HG02970 (cell line): ENCODE measurements at regions not wholly inside any gene's neighbourhood (a gene's known extent, or its start where the extent isn't known, plus 50 kb on each side); places are given as distances from the start of the nearest gene placed in this dataset.

Experiments
- ATAC-seq: cut with Tn5 transposase; IDR thresholded peaks from one replicate; pipeline ENCODE4 v1.9.1; 2021; ENCODE audit warnings: mild to moderate bottlenecking, moderate library complexity, moderate number of reproducible peaks; ENCODE audit not compliant: unreplicated experiment, low FRiP score

- peak; percentile 100 for ATAC-seq
Observed at GRCh38 chr4:160142579-160142978, 1039.7 kb downstream of the RAPGEF2 start.

GRCh38 chr4:160143574-160143973 is 1040.7 kb downstream of the RAPGEF2 start:
- no peak for ATAC-seq

GRCh38 chr4:160159457-160159856 is 1056.6 kb downstream of the RAPGEF2 start:
- ATAC-seq: no peak

DNA sequence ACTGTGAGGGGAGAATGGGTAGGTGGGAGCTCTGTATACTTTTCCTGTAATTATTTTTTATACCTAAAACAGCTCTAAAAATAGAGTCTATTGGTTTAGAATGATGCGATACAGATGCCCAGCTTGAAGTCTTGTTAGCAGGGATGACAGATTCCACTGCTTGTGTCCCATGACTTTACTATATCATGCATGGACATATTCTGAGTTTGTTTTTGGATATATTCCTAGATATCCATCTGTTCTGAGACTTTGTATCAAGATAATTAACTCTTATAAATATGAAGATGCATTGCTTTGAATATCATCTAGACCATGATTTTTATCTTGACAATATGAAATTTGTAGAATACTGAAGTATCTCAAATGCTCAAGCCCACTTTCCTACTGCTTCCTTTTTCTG is 1058.1 kb downstream of the RAPGEF2 start:
- ATAC-seq: no peak

DNA sequence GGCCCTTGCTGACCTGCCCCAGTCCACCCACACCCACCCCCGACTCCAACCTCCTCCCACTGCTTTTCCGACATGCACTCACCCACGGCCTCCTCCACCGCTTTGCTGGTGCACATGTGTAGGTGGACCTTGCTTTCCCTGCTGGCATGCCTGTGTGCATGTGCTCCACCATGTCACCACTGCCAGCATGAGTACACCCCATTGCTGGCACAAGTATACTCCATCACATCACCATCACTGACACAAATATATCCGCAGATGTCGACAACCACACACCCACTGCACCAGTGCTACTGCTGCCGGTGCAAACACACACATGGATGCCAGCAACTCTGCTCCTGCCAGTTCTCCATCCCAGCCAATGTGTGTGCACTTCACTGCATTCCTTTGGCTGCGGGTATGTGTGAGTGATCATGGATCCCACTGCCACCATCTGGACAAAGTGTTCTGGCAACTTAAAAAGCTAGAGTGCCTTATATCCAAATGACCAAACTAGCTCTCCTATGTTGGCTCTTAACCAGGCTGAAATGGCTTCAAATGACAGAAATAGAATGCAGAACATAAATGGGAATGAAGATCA is 1072.3 kb downstream of the RAPGEF2 start:
- no peak for ATAC-seq

GRCh38 chr4:160180211-160180610 is 1077.3 kb downstream of the RAPGEF2 start:
- ATAC-seq: no peak

GRCh38 chr4:160182727-160183126 is 1079.8 kb downstream of the RAPGEF2 start:
- no peak for ATAC-seq

DNA sequence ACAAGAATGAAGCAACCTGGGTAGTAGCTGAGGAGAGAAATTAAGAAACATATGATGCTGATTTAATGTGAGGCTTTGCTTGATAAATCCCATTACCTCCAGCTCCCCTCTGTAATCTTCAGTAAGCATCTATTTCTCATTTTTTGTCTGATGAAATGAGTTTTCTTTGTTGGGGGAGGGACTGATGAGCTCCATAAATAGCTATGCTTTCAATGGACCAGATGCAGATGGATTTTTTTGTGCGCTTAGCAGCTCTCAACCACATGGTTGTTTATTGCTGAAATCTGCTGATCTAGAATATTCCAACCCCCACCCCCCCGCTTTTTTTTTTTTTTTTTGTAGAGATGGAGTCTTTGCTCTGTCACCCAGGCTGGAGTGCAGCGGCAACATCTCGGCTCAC is 1082.0 kb downstream of the RAPGEF2 start:
- ATAC-seq: no peak

- no peak for ATAC-seq
Observed at GRCh38 chr4:160193787-160194186, 1090.9 kb downstream of the RAPGEF2 start.

- no peak for ATAC-seq
Observed at GRCh38 chr4:160194716-160195115, 1091.8 kb downstream of the RAPGEF2 start.

GRCh38 chr4:160202802-160203201 is 1099.9 kb downstream of the RAPGEF2 start:
- peak; percentile 58 for ATAC-seq

DNA sequence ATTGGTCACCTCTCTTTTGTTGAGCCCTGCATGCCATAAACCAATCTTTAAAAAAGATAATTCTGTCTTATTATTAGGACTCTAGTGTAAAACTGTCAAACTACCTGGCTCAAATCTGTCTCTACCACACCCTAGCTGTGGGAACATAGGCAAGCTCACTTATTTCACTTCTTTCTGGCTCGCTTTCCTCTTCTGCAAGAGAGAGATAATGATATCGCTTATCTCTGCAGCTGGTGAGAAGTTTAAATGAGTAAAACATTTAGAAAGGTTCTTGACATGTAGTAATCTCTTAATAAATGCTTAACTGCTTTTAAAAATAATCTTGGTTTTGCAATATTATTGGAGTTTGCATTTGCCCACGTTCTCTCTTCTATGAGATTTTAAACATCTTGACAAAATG is 1109.2 kb downstream of the RAPGEF2 start:
- no peak for ATAC-seq

DNA sequence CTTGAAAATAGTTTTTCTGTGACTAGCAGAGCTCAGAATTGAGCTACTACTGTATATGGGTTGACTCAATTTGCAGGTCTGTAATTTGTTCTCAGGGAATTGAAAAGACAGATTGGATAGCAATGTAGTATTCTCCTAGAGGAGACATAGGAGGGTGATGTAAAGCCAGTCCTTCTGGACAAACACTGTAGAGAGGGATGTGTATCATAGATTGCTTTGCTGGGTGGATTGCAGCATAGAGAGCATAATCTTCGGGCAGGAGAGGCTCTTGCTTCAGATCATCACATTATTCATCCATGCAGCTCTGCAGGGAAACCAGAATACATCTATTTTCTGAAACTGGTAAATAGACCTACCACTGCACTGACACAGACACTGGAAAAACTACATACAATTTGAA is 1110.5 kb downstream of the RAPGEF2 start:
- ATAC-seq: no peak

DNA sequence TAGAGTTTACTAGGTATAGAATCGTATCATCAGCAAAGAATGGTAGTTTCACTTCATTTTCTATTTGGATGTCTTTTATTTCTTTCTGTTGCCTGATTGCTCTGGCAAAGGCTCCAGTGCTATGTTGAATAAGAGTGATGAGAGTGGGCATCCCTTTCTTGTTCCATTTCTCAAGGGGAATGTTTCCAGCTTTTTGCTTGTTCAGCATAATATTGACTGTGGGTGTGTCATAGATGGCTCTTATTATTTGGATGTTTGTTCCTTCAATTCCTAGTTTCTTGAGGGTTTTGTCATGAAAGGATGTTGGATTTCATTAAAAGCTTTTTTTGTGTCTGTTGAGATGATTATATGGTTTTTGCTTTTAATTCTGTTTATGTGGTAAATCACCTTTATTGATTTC is 1114.5 kb downstream of the RAPGEF2 start:
- ATAC-seq: no peak

- ATAC-seq: no peak
Observed at GRCh38 chr4:160224049-160224448, 1121.2 kb downstream of the RAPGEF2 start.

DNA sequence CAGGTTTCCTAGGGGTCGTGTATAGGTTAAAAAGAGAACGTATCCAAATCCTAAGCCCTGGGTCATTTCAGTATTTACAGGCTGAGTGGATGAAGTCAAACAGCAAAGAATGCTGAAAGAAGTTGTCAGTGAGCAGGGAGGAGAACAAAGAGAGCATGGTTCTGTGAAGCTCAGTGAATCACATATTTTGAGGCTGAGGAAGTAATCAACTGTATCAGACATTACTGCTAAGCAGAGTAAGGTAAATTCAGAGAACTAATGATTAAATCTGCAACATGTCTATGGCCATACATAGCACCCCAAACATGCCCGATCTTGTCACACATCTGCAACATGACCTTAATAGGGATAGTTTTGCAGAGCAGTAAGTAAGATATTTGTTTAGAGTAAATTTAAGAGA is 1130.3 kb downstream of the RAPGEF2 start:
- ATAC-seq: no peak

DNA sequence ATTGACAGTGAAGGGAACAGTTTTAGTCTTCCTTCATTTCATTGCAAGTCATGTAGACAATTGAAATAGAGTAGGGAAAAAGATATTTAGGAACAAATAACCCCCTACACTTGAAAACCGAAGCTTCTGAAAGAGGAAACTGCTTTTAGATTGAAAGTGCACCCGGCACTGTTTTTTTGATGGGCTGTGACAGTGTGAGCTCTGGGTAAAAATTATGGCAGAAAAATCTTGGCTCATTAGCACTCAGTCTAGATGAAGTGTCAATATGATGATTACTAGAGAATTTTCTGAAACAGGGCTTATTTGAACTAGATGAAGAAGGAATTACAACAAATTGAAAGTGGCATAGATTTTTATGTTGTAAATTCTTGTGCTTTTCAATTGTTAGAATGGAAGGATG is 1132.4 kb downstream of the RAPGEF2 start:
- no peak for ATAC-seq

- ATAC-seq: no peak
Observed at GRCh38 chr4:160235771-160236170, 1132.9 kb downstream of the RAPGEF2 start.

DNA sequence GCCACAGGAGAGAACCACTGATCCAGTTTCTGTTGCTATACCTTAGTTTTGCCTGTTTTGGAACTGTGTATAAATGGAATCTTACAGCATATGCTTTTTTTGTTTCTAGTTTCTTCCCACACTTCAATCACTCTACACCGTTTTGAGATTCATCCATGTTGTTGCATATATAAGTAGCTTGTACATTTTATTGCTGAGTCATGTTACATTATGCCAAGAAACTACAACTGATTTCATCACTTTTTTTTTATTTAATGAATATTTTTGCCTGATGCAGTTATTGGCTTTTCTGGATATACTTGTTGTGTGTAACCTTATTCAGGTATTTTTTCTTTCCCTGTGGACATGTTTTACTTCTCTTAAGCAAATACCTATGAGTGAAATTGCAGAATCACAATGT is 1135.9 kb downstream of the RAPGEF2 start:
- ATAC-seq: no peak

- no peak for ATAC-seq
Observed at GRCh38 chr4:160247091-160247656, 1144.3 kb downstream of the RAPGEF2 start.

- no peak for ATAC-seq
Observed at GRCh38 chr4:160251522-160252170, 1148.8 kb downstream of the RAPGEF2 start.

GRCh38 chr4:160257318-160257717 is 1154.4 kb downstream of the RAPGEF2 start:
- ATAC-seq: no peak
